ENCODE measurements at regions not wholly inside any gene's neighbourhood (a gene's known extent, or its start where the extent isn't known, plus 50 kb on each side); places are given as distances from the start of the nearest gene placed in this dataset.

GRCh38 chr14:40601063-40601462 is 1005.6 kb upstream of the LRFN5 start:
- no peak for TF ChIP-seq EZH2 (IDR thresholded peaks at IDR 0.05; ENCODE audit: low read length, unreplicated experiment)
- no peak for TF ChIP-seq EZH2phosphoT487 (IDR thresholded peaks at IDR 0.05; ENCODE audit: borderline replicate concordance, low read length)
- TF ChIP-seq CTCF (conservative IDR thresholded peaks at IDR 0.05; ENCODE audit: low read depth, low read length), result no peak
- intact Hi-C loops (cut with micrococcal nuclease), result no loop called here
- H3K4me2 ChIP-seq (ENCODE audit: low read length), result no peak overlapping the region
- H3K9me2 ChIP-seq (replicated peaks; ENCODE audit: low read length), result no peaks in the 10 kb centered on the region
- H2AFZ ChIP-seq (ENCODE audit: low read length), result no peak overlapping the region
- no TSS peak for BruUV-seq (replicated peaks)
- H3K27ac ChIP-seq (ENCODE audit: low read length), result no peak overlapping the region
- ChIA-PET CTCF (no interaction called here), POLR2A (ENCODE audit: unreplicated experiment) (no interaction called here)
- no peaks in the 10 kb centered on the region for H3K9me3 ChIP-seq (ENCODE audit: low read length)
- no peaks in the 10 kb centered on the region for H3K4me1 ChIP-seq (ENCODE audit: insufficient read depth, low read length)
- H3K4me3 ChIP-seq (ENCODE audit: low read length), result no peak overlapping the region
- no peak overlapping the region for H3K9ac ChIP-seq (ENCODE audit: low read length)
- ATAC-seq (no peak), DNase-seq (no peak)
- 0 out of 2 replicates have a peak, but pooled peaks cover 7% of the 10 kb centered on the region for H3K27me3 ChIP-seq (ENCODE audit: low read length)
- H4K20me1 ChIP-seq (ENCODE audit: low read length), result no peaks in the 10 kb centered on the region
- no peaks in the 10 kb centered on the region for H3F3A ChIP-seq (ENCODE audit: low read length, unreplicated experiment)
- H3K79me2 ChIP-seq (ENCODE audit: low read length), result no peaks in the 10 kb centered on the region
- no peaks in the 10 kb centered on the region for H3K36me3 ChIP-seq (ENCODE audit: low read depth, low read length)

DNA sequence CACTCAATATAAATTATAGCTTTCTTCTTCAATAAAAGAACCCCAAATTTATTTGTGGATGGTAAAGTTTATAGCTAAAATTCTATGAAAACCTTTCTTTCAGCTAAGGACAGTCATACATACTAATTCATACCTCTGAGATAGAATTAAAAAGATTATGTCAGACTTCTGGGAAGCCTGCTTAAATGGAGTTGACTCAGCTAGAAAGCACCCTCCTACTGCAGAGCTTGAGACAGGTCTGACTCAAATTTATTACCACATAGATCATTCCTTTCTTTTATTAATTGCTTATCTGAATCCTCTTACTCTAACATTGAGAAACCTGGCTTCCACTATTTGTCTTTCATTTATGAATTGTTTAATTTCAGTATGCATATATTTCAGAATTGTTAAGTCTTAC is 1007.0 kb upstream of the LRFN5 start:
- POLR2A ChIA-PET (ENCODE audit: unreplicated experiment), result interaction anchor here (0.7 kb wide), 1 partner anchor 45 kb away, joined by 3 read pairs; no protein-coding TSS in a partner anchor
- intact Hi-C loops (cut with micrococcal nuclease), result no loop called here
- ATAC-seq, result peak; percentile 90

More for the DNA sequence above, 1007.0 kb upstream of the LRFN5 start:
- H4K20me1 ChIP-seq (ENCODE audit: low read length), result no peaks in the 10 kb centered on the region
- BruUV-seq (replicated peaks), result no TSS peak
- DNase-seq, result peak; percentile 34
- no peaks in the 10 kb centered on the region for H3K9me2 ChIP-seq (replicated peaks; ENCODE audit: low read length)
- H3K9me3 ChIP-seq (ENCODE audit: low read length), result no peaks in the 10 kb centered on the region
- CTCF ChIA-PET, result interaction anchor here (0.6 kb wide), 1 partner anchor 681 kb away, joined by 3 read pairs; no protein-coding TSS in a partner anchor
- H3K27me3 ChIP-seq (ENCODE audit: low read length), result 0 out of 2 replicates have a peak, but pooled peaks cover 7% of the 10 kb centered on the region
- no peak overlapping the region for H3K4me2 ChIP-seq (ENCODE audit: low read length)
- H3K36me3 ChIP-seq (ENCODE audit: low read depth, low read length), result no peaks in the 10 kb centered on the region
- H3F3A ChIP-seq (ENCODE audit: low read length, unreplicated experiment), result no peaks in the 10 kb centered on the region
- H3K9ac ChIP-seq (ENCODE audit: low read length), result no peak overlapping the region
- no peak overlapping the region for H3K27ac ChIP-seq (ENCODE audit: low read length)
- TF ChIP-seq EZH2 (IDR thresholded peaks at IDR 0.05; ENCODE audit: low read length, unreplicated experiment), result no peak
- no peak for TF ChIP-seq EZH2phosphoT487 (IDR thresholded peaks at IDR 0.05; ENCODE audit: borderline replicate concordance, low read length)
- TF ChIP-seq CTCF (conservative IDR thresholded peaks at IDR 0.05; ENCODE audit: low read depth, low read length), result no peak
- H3K4me1 ChIP-seq (ENCODE audit: insufficient read depth, low read length), result no peaks in the 10 kb centered on the region
- no peak overlapping the region for H2AFZ ChIP-seq (ENCODE audit: low read length)
- H3K79me2 ChIP-seq (ENCODE audit: low read length), result no peaks in the 10 kb centered on the region
- no peak overlapping the region for H3K4me3 ChIP-seq (ENCODE audit: low read length)
